ENCODE measurements at regions not wholly inside any gene's neighbourhood (a gene's known extent, or its start where the extent isn't known, plus 50 kb on each side); places are given as distances from the start of the nearest gene placed in this dataset.
"Not testable (repeated sequence)": the region's sequence is repeated elsewhere in the genome, so short reads cannot be mapped to it uniquely, and the experiment has no call there.

DNA sequence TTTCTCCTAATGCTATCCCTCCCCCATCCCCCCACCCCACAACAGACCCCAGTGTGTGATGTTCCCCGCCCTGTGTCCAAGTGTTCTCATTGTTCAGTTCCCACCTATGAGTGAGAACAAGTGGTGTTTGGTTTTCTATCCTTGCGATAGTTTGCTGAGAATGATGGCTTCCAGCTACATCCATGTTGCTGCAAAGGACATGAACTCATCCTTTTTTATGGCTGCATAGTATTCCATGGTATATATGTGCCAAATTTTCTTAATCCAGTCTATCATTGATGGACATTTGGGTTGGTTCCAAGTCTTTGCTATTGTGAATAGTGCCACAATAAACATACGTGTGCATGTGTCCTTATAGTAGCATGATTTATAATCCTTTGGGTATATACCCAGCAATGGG lies 83.6 kb upstream of the CALCR start:
- not testable (repeated sequence) for TF ChIP-seq POLR2A (IDR thresholded peaks at IDR 0.05)
- TF ChIP-seq, protein P1, sequence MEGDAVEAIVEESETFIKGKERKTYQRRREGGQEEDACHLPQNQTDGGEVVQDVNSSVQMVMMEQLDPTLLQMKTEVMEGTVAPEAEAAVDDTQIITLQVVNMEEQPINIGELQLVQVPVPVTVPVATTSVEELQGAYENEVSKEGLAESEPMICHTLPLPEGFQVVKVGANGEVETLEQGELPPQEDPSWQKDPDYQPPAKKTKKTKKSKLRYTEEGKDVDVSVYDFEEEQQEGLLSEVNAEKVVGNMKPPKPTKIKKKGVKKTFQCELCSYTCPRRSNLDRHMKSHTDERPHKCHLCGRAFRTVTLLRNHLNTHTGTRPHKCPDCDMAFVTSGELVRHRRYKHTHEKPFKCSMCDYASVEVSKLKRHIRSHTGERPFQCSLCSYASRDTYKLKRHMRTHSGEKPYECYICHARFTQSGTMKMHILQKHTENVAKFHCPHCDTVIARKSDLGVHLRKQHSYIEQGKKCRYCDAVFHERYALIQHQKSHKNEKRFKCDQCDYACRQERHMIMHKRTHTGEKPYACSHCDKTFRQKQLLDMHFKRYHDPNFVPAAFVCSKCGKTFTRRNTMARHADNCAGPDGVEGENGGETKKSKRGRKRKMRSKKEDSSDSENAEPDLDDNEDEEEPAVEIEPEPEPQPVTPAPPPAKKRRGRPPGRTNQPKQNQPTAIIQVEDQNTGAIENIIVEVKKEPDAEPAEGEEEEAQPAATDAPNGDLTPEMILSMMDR (IDR thresholded peaks at IDR 0.05): not testable (repeated sequence)

Data from thyroid gland (tissue), 4 donors.